ENCODE measurements at regions not wholly inside any gene's neighbourhood (a gene's known extent, or its start where the extent isn't known, plus 50 kb on each side); places are given as distances from the start of the nearest gene placed in this dataset.
"Not testable (repeated sequence)": the region's sequence is repeated elsewhere in the genome, so short reads cannot be mapped to it uniquely, and the experiment has no call there.

DNA sequence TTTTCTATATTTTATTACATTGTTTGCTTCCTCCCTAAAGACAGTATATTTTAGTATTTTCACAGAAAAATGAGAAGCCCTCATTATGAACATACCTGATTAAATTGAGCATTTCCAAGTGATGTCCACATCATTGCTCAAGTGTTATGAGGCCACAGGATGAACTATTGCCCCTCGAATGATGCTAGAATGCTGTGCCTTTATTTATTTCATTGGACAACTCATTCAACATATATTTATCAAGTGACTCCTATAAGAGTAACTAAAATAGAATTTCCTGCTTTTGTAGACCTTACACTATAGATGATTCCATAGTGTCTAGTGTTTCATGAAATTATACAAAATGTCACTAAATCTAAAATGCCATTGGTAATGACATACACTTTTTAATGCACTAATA lies 187.8 kb upstream of the NOTCH2NLA start:
- H3K27me3 ChIP-seq (ENCODE audit: control insufficient read depth in 1 of 2, insufficient read depth in 2 of 2, low read length in 2 of 2); H3K9me3 ChIP-seq (ENCODE audit: control insufficient read depth in 1 of 2, low read length in 2 of 2); H3K4me1 ChIP-seq (ENCODE audit: control insufficient read depth in 1 of 2, insufficient read depth in 2 of 2, low read length in 2 of 2); H3K9ac ChIP-seq (ENCODE audit: low read depth in 1 of 2, low read length in 2 of 2); H3K4me3 ChIP-seq (ENCODE audit: low read depth in 1 of 2, low read length in 2 of 2); H3K36me3 ChIP-seq (ENCODE audit: control insufficient read depth in 1 of 2, insufficient read depth in 2 of 2, low read length in 2 of 2); H3K27ac ChIP-seq (ENCODE audit: low read depth, low read length): not testable (repeated sequence)

DNA sequence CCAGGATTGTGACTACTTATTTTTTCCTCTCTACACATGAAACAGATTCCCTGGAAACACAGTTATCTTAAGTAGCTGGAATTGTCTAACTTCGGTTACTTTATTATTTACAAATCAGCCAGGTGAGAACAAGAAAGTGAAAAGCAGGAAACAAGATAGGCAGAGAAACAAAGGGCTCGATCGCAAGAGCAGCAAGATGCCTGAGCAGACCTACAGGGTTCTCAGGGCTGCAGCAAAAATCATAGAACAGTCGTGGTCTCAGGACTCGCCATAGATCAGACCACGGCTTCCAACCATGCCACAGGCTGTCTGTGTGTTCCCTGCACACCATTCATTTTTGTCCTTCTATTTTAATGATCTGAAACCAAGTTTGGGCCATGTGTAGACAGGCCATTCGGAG lies 186.2 kb upstream of the NOTCH2NLA start:
- not testable (repeated sequence) for H3K9me3 ChIP-seq (ENCODE audit: control insufficient read depth in 1 of 2, low read length in 2 of 2); H3K4me3 ChIP-seq (ENCODE audit: low read depth in 1 of 2, low read length in 2 of 2); H3K27me3 ChIP-seq (ENCODE audit: control insufficient read depth in 1 of 2, insufficient read depth in 2 of 2, low read length in 2 of 2); H3K9ac ChIP-seq (ENCODE audit: low read depth in 1 of 2, low read length in 2 of 2); H3K27ac ChIP-seq (ENCODE audit: low read depth, low read length); H3K4me1 ChIP-seq (ENCODE audit: control insufficient read depth in 1 of 2, insufficient read depth in 2 of 2, low read length in 2 of 2); H3K36me3 ChIP-seq (ENCODE audit: control insufficient read depth in 1 of 2, insufficient read depth in 2 of 2, low read length in 2 of 2)

- not testable (repeated sequence) for H3K9me3 ChIP-seq (ENCODE audit: control insufficient read depth in 1 of 2, low read length in 2 of 2); H3K27ac ChIP-seq (ENCODE audit: low read depth, low read length); H3K27me3 ChIP-seq (ENCODE audit: control insufficient read depth in 1 of 2, insufficient read depth in 2 of 2, low read length in 2 of 2); H3K4me3 ChIP-seq (ENCODE audit: low read depth in 1 of 2, low read length in 2 of 2); H3K36me3 ChIP-seq (ENCODE audit: control insufficient read depth in 1 of 2, insufficient read depth in 2 of 2, low read length in 2 of 2); H3K4me1 ChIP-seq (ENCODE audit: control insufficient read depth in 1 of 2, insufficient read depth in 2 of 2, low read length in 2 of 2); H3K9ac ChIP-seq (ENCODE audit: low read depth in 1 of 2, low read length in 2 of 2)
These were observed 185.1 kb upstream of the NOTCH2NLA start for GRCh38 chr1:146413911-146414310.

DNA sequence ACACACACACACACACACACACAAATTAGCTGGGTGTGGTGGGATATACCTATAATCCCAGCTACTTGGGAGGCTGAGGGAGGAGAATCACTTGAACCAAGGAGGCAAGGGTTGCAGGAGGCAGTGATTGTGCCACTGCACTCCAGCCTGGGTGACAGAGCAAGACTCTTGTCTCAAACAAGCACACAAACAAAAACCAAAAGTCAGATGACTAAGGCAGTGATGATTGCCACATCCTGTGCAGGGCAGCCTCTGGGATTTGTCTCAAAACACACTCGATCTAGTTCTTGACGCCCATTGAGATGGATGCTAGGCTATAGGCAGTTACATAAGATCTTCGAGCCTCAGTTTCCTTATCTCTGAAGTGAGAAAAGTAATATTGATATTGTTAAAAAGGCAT lies 183.1 kb upstream of the NOTCH2NLA start:
- H3K4me1 ChIP-seq (ENCODE audit: control insufficient read depth in 1 of 2, insufficient read depth in 2 of 2, low read length in 2 of 2); H3K27me3 ChIP-seq (ENCODE audit: control insufficient read depth in 1 of 2, insufficient read depth in 2 of 2, low read length in 2 of 2); H3K4me3 ChIP-seq (ENCODE audit: low read depth in 1 of 2, low read length in 2 of 2); H3K9me3 ChIP-seq (ENCODE audit: control insufficient read depth in 1 of 2, low read length in 2 of 2); H3K36me3 ChIP-seq (ENCODE audit: control insufficient read depth in 1 of 2, insufficient read depth in 2 of 2, low read length in 2 of 2); H3K9ac ChIP-seq (ENCODE audit: low read depth in 1 of 2, low read length in 2 of 2); H3K27ac ChIP-seq (ENCODE audit: low read depth, low read length): not testable (repeated sequence)

DNA sequence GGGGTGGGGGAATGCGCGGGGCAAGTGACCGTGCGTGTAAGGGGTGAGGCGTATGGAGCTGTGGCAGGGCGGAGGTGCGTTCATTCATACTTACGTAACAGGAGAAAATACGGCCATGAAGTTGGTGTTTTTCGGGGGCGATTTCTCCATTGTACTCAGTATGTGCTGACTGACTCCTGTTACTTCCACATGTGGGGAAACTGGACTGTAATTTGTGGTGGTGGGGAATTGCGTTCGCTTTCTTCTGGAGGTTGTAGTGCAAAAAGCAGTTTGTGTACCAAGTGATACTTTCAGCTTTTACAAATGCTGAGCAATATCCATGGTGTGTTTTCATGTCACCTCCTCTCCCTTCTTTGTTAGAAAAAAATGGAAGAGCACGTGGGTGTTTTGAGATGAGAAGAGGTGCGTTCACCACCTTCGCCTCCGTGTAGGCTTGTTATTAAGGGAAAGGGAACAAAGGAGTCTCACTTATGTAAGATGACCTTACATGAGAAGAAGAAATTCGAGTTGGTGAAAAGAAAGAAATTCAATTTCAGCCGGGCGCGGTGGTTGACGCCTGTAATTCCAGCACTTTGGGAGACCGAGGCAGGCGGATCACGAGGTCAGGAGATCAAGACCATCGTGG lies 181.1 kb upstream of the NOTCH2NLA start:
- H3K4me1 ChIP-seq (ENCODE audit: control insufficient read depth in 1 of 2, insufficient read depth in 2 of 2, low read length in 2 of 2); H3K9me3 ChIP-seq (ENCODE audit: control insufficient read depth in 1 of 2, low read length in 2 of 2); H3K9ac ChIP-seq (ENCODE audit: low read depth in 1 of 2, low read length in 2 of 2); H3K27me3 ChIP-seq (ENCODE audit: control insufficient read depth in 1 of 2, insufficient read depth in 2 of 2, low read length in 2 of 2); H3K27ac ChIP-seq (ENCODE audit: low read depth, low read length); H3K36me3 ChIP-seq (ENCODE audit: control insufficient read depth in 1 of 2, insufficient read depth in 2 of 2, low read length in 2 of 2); H3K4me3 ChIP-seq (ENCODE audit: low read depth in 1 of 2, low read length in 2 of 2): not testable (repeated sequence)

DNA sequence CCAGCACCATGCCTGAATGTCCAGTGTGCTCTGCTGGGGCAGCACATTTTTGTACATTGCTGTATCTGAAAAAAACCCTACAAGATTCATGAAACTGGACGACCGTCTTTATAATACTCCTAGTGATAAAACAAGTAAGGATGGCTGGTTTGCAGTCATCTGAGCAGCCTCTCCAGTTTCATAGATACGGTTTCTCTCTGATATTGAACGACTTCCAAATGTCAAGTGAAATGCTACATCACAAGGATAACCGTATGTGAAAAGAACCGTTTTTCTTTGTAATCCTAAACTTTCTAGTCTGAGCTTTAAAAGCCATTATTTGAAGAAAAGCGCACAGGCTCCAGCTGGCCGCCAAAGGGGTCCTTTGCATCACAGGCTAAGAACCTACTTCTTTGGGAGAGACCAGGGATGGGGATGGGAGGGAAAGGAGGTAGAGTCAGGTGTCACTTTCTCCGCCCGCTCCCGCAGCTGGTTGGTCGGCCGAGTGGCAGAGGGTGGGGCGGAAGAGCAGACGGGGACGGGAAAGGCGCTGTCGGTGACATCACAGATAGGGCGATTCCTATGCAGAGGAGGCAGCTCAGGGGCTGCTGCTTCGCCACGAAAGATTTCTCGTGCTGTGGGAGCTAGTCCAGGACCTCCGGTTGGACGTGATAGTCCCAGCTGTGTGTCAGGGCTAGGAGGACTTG lies 180.4 kb upstream of the NOTCH2NLA start:
- H3K9me3 ChIP-seq (ENCODE audit: control insufficient read depth in 1 of 2, low read length in 2 of 2); H3K4me1 ChIP-seq (ENCODE audit: control insufficient read depth in 1 of 2, insufficient read depth in 2 of 2, low read length in 2 of 2); H3K9ac ChIP-seq (ENCODE audit: low read depth in 1 of 2, low read length in 2 of 2); H3K4me3 ChIP-seq (ENCODE audit: low read depth in 1 of 2, low read length in 2 of 2); H3K36me3 ChIP-seq (ENCODE audit: control insufficient read depth in 1 of 2, insufficient read depth in 2 of 2, low read length in 2 of 2); H3K27ac ChIP-seq (ENCODE audit: low read depth, low read length); H3K27me3 ChIP-seq (ENCODE audit: control insufficient read depth in 1 of 2, insufficient read depth in 2 of 2, low read length in 2 of 2): not testable (repeated sequence)

GRCh38 chr1:146401281-146401825 lies 172.5 kb upstream of the NOTCH2NLA start:
- not testable (repeated sequence) for H3K27me3 ChIP-seq (ENCODE audit: control insufficient read depth in 1 of 2, insufficient read depth in 2 of 2, low read length in 2 of 2); H3K4me1 ChIP-seq (ENCODE audit: control insufficient read depth in 1 of 2, insufficient read depth in 2 of 2, low read length in 2 of 2); H3K9me3 ChIP-seq (ENCODE audit: control insufficient read depth in 1 of 2, low read length in 2 of 2); H3K27ac ChIP-seq (ENCODE audit: low read depth, low read length); H3K4me3 ChIP-seq (ENCODE audit: low read depth in 1 of 2, low read length in 2 of 2); H3K9ac ChIP-seq (ENCODE audit: low read depth in 1 of 2, low read length in 2 of 2); H3K36me3 ChIP-seq (ENCODE audit: control insufficient read depth in 1 of 2, insufficient read depth in 2 of 2, low read length in 2 of 2)

DNA sequence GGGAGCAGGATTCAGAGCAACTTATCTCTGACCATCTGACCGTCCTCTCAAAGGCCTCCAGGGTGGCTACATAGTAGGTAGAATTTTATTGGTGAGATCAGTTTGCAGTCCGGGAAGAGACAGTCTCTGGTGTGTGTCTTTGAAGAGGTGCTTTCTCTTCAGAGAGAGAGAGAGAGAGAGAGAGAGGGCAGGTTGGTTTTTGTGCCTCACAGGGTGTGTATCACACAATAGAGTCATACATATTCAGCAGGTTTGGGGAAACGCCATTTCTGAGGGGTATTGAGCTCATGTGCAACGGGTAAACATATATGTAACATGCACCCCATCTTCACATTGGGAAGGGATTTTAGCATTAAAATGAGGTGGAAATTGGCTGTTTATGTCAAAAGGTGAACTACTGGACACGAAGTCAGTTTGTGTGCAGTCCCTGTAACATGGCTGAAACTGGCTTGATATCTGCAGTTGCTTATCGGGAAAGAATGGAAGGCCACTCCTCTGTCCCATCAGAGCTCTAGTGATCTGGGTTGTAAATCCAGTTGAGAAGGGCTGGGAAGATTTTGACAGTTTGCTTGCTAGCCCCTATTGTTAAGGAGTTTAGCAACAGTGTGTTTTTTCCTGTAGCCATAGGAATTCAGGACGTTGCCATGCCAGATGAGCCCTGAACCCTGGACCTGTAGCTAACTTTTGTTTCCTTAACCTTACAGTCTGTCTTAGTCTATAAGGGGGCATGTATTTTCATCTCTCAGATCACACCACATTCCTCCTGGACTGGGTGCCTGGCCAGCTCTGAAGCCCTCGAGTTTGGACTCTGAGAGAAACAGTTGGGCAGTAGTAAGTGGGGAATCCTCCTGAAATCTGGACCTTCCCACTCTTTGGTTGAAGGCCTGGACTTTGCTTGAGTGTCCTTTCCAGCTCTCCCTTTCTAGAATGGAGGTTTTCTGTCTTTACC lies 171.6 kb upstream of the NOTCH2NLA start:
- not testable (repeated sequence) for H3K27me3 ChIP-seq (ENCODE audit: control insufficient read depth in 1 of 2, insufficient read depth in 2 of 2, low read length in 2 of 2); H3K4me3 ChIP-seq (ENCODE audit: low read depth in 1 of 2, low read length in 2 of 2); H3K4me1 ChIP-seq (ENCODE audit: control insufficient read depth in 1 of 2, insufficient read depth in 2 of 2, low read length in 2 of 2); H3K9ac ChIP-seq (ENCODE audit: low read depth in 1 of 2, low read length in 2 of 2); H3K27ac ChIP-seq (ENCODE audit: low read depth, low read length); H3K9me3 ChIP-seq (ENCODE audit: control insufficient read depth in 1 of 2, low read length in 2 of 2); H3K36me3 ChIP-seq (ENCODE audit: control insufficient read depth in 1 of 2, insufficient read depth in 2 of 2, low read length in 2 of 2)

DNA sequence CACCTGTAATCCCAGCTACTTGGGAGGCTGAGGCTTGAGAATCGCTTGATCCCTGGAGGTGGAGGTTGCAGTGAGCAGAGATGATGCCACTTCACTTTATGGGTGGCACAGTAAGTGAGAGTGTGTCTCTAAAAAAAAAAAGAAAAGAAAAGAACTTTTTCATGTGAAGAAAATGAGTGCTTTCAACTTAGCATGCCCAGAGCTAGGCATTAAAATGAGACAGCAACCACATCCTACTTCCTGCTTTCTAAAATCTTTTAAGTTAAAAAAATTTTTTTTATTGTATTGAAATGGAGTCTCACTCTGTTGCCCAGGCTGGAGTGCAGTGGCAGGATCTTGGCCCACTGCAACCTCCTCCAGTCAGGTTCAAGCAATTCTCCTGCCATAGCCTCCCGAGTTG lies 170.4 kb upstream of the NOTCH2NLA start:
- not testable (repeated sequence) for H3K4me1 ChIP-seq (ENCODE audit: control insufficient read depth in 1 of 2, insufficient read depth in 2 of 2, low read length in 2 of 2); H3K27me3 ChIP-seq (ENCODE audit: control insufficient read depth in 1 of 2, insufficient read depth in 2 of 2, low read length in 2 of 2); H3K4me3 ChIP-seq (ENCODE audit: low read depth in 1 of 2, low read length in 2 of 2); H3K27ac ChIP-seq (ENCODE audit: low read depth, low read length); H3K9ac ChIP-seq (ENCODE audit: low read depth in 1 of 2, low read length in 2 of 2); H3K9me3 ChIP-seq (ENCODE audit: control insufficient read depth in 1 of 2, low read length in 2 of 2); H3K36me3 ChIP-seq (ENCODE audit: control insufficient read depth in 1 of 2, insufficient read depth in 2 of 2, low read length in 2 of 2)

- H3K27ac ChIP-seq (ENCODE audit: low read depth, low read length); H3K36me3 ChIP-seq (ENCODE audit: control insufficient read depth in 1 of 2, insufficient read depth in 2 of 2, low read length in 2 of 2); H3K4me3 ChIP-seq (ENCODE audit: low read depth in 1 of 2, low read length in 2 of 2); H3K4me1 ChIP-seq (ENCODE audit: control insufficient read depth in 1 of 2, insufficient read depth in 2 of 2, low read length in 2 of 2); H3K9me3 ChIP-seq (ENCODE audit: control insufficient read depth in 1 of 2, low read length in 2 of 2); H3K27me3 ChIP-seq (ENCODE audit: control insufficient read depth in 1 of 2, insufficient read depth in 2 of 2, low read length in 2 of 2); H3K9ac ChIP-seq (ENCODE audit: low read depth in 1 of 2, low read length in 2 of 2): not testable (repeated sequence)
These were observed 168.0 kb upstream of the NOTCH2NLA start for GRCh38 chr1:146396801-146397200.
